ENCODE measurements at regions not wholly inside any gene's neighbourhood (a gene's known extent, or its start where the extent isn't known, plus 50 kb on each side); places are given as distances from the start of the nearest gene placed in this dataset.

- TF ChIP-seq POLR2A (IDR thresholded peaks at IDR 0.05; ENCODE audit: low read length) (no peak), GATA1 (IDR thresholded peaks at IDR 0.05; ENCODE audit: low read depth, low read length) (no peak)
These were observed 81.2 kb downstream of the RAMP3 start for GRCh38 chr7:45238806-45239205.
